Body of pancreas (tissue), 4 donors: ENCODE measurements at regions not wholly inside any gene's neighbourhood (a gene's known extent, or its start where the extent isn't known, plus 50 kb on each side); places are given as distances from the start of the nearest gene placed in this dataset.

ENCODE experiments used
- ATAC-seq: fragments of 150-250 bp; one replicate; pipeline ENCODE4 v1.9.1; 2016
- DNase-seq, 4 donors: peaks; one replicate each; pipeline ENCODE4 v3.0.0-alpha.2; 2019
- H3K27ac ChIP-seq, 4 donors: fragments of 200-600 bp; sonication (generic); 1 replicate in 3 of 4; 2 replicates in 1 of 4; pipeline versions ENCODE4 v1.5.1 to v1.6.1; 2016 to 2019; ENCODE audit warnings: mild to moderate bottlenecking in 1 of 4, mixed read lengths in 1 of 4, moderate library complexity in 1 of 4
- H3K27me3 ChIP-seq, 2 donors: fragments of 200-600 bp; sonication (generic); one replicate each; pipeline ENCODE4 v1.6.0; 2016; ENCODE audit warnings: mild to moderate bottlenecking in 1 of 2
- H3K36me3 ChIP-seq, 2 donors: fragments of 200-600 bp; sonication (generic); replicated peaks in 1 of 2; 2 replicates each; pipeline ENCODE4 v1.5.1; 2016; ENCODE audit warnings: low read depth in 2 of 2; ENCODE audit not compliant: insufficient read depth in 1 of 2
- H3K4me1 ChIP-seq: fragments of 200-600 bp; sonication (generic); one replicate; pipeline ENCODE4 v1.6.0; 2016
- H3K4me3 ChIP-seq, 2 donors: fragments of 200-600 bp; sonication (generic); 1 replicate in 1 of 2; 2 replicates in 1 of 2; pipeline ENCODE4 v1.5.1; 2016 to 2019
- H3K9me3 ChIP-seq, 3 donors: fragments of 200-600 bp; sonication (generic); 1 replicate in 2 of 3; 2 replicates in 1 of 3; pipeline ENCODE4 v1.5.1; 2016
- POLR2A ChIP-seq, 3 donors: fragments of 450-650 bp; IDR thresholded peaks; one replicate each; pipeline ENCODE4 v1.6.1; 2016; ENCODE audit warnings: antibody characterized with exemption in 3 of 3, mild to moderate bottlenecking in 2 of 3
- WGBS, 2 donors: methylation state at CpG; one replicate each; pipeline ENCODE4 v1.1.5; 2017; 5-methylcytosine and 5-hydroxymethylcytosine counted together
- intact Hi-C: fragments of 100-400 bp; cut with DNase I; formaldehyde crosslinking; loops from one replicate; pipeline ENCODE4 v1.15.1; 2023
- TF ChIP-seq, protein P1 (sequence below), 7 experiments: fragments of 450-650 bp in 4 of 7; fragments of 200-600 bp in 3 of 7; sonication (generic) in 3 of 7; IDR thresholded peaks; one replicate each; pipeline ENCODE4 v1.5.1; 2016 to 2019; ENCODE audit warnings: antibody characterized with exemption in 7 of 7

DNA sequence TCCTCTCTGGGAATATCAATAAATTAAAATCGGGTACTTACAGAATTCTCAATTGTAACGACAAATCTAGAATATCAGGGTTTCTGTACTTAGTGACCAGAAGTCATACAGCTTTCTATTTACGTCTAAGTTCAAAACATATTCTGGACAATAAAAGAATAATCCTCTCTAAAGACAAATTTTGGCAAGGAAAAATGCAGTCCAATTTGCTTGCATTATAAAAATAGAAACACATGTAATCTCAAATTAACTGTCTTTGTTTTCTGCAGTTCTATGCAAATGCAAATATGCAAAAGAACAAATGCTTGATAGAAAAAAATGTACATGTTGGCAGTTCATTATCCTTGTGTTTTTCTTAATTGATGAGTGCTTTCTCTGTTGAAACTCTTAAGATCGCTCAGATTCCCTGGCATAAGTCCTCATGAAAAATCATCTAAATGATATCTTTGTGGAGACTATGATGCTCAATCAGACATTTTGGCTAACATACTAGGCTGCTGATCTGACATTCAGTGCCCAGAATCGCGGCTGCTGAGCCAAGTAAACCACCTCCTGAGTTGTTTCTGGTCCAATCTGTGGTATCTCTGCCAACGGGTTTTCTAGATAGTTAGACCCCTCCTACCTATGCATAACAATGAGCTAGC lies 990.1 kb upstream of the C9orf72 start:
- TF ChIP-seq, protein P1, sequence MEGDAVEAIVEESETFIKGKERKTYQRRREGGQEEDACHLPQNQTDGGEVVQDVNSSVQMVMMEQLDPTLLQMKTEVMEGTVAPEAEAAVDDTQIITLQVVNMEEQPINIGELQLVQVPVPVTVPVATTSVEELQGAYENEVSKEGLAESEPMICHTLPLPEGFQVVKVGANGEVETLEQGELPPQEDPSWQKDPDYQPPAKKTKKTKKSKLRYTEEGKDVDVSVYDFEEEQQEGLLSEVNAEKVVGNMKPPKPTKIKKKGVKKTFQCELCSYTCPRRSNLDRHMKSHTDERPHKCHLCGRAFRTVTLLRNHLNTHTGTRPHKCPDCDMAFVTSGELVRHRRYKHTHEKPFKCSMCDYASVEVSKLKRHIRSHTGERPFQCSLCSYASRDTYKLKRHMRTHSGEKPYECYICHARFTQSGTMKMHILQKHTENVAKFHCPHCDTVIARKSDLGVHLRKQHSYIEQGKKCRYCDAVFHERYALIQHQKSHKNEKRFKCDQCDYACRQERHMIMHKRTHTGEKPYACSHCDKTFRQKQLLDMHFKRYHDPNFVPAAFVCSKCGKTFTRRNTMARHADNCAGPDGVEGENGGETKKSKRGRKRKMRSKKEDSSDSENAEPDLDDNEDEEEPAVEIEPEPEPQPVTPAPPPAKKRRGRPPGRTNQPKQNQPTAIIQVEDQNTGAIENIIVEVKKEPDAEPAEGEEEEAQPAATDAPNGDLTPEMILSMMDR (IDR thresholded peaks at IDR 0.05) = no peak
- TF ChIP-seq POLR2A (IDR thresholded peaks at IDR 0.05) = no peak

DNA sequence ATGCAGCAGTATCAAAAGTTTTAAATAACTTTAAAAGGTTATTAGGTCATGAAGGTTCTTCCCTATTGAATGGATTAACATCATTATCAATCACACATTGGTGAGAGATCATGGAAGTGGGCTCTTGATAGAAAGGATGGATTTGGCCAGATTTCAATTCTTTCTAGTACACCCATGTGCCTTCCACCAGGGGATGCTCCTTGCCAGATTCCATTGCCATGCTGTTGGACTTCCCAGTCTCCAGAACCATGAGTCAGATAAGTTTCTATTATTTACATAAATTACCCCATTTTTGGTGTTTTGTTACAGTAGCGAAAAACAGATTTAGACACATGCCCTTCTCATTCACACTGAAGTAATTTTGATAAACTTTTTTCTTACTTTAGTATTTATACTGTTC lies 1010.6 kb upstream of the C9orf72 start:
- Histone ChIP-seq H3K36me3 (no peaks in the 10 kb centered on the region), H3K9me3 (no peaks in the 10 kb centered on the region), H3K4me3 (no peak overlapping the region), H3K27ac (no peak overlapping the region), H3K27me3 (no peaks in the 10 kb centered on the region), H3K4me1 (no peaks in the 10 kb centered on the region)
- WGBS, 2 donors = 57 to 73% methylated on average over 1 of the region's 1 CpG
- no peak for DNase-seq
- intact Hi-C loops = no loop called here
- TF ChIP-seq, protein P1 (IDR thresholded peaks at IDR 0.05) = no peak
- TF ChIP-seq POLR2A (IDR thresholded peaks at IDR 0.05) = no peak
- no peak for ATAC-seq

More for the DNA sequence above, 990.1 kb upstream of the C9orf72 start:
- H3K9me3 ChIP-seq = no peaks in the 10 kb centered on the region
- no peak overlapping the region for H3K4me3 ChIP-seq
- ATAC-seq (no peak), DNase-seq (no peak)
- H3K27ac ChIP-seq = no peak overlapping the region
- no peaks in the 10 kb centered on the region for H3K36me3 ChIP-seq
- intact Hi-C loops = no loop called here
- no peaks in the 10 kb centered on the region for H3K27me3 ChIP-seq
- no peaks in the 10 kb centered on the region for H3K4me1 ChIP-seq
- WGBS, 2 donors = 51 to 62% methylated on average over 7 of the region's 7 CpGs

DNA sequence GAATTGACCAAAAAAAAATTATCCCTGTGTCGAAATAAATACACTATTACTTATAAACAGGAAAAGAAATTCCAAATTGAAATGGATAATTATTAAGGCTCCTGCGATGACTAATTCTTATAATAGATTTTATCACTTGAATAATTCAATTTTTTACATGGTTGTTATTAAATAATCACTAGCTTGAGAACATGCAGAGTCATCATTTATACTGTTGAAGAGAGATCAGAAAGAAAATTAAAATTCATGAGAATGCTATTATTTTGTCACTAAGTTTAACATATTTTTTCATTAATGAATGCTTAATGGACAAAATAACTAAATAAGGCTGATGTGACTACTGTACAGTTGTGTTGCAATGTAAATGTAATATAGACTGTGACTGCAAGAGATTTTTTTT lies 1011.3 kb upstream of the C9orf72 start:
- intact Hi-C loops = no loop called here
- TF ChIP-seq POLR2A (IDR thresholded peaks at IDR 0.05) = no peak
- TF ChIP-seq, protein P1 (IDR thresholded peaks at IDR 0.05) = no peak
- ATAC-seq = no peak
- H3K4me3 ChIP-seq = no peak overlapping the region
- no peaks in the 10 kb centered on the region for H3K9me3 ChIP-seq
- no peak for DNase-seq
- 40 to 52% methylated on average over 2 of the region's 2 CpGs for WGBS, 2 donors
- H3K27ac ChIP-seq = no peak overlapping the region
- no peaks in the 10 kb centered on the region for H3K4me1 ChIP-seq
- H3K27me3 ChIP-seq = no peaks in the 10 kb centered on the region
- H3K36me3 ChIP-seq = no peaks in the 10 kb centered on the region

DNA sequence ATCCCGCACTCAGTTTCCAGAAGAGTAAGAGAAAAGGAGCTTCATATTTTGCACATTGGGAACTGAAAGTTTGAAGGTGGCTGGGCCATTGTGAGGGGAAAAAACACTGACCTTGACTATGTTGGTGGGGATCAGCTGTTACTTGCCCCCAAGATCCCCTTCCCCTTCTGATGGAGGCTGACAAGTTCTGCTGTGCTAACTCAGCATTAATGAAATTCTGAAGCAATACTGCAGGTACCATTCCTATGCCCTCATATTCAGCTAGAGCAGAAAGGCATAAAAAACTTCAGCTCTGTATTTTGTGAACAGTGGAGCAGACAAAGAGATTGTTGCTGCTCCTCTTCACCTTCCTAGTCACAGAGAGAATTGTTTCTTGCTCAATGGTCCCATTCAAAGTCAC lies 1013.8 kb upstream of the C9orf72 start:
- DNase-seq = no peak
- WGBS, 2 donors = 61 to 81% methylated on average over 1 of the region's 1 CpG
- no peak overlapping the region for H3K27ac ChIP-seq
- H3K36me3 ChIP-seq = no peaks in the 10 kb centered on the region
- no peak for ATAC-seq
- H3K4me3 ChIP-seq = no peak overlapping the region
- no peaks in the 10 kb centered on the region for H3K27me3 ChIP-seq
- TF ChIP-seq, protein P1 (IDR thresholded peaks at IDR 0.05) = no peak
- no peak for TF ChIP-seq POLR2A (IDR thresholded peaks at IDR 0.05)
- no peaks in the 10 kb centered on the region for H3K4me1 ChIP-seq
- intact Hi-C loops = no loop called here
- no peaks in the 10 kb centered on the region for H3K9me3 ChIP-seq

DNA sequence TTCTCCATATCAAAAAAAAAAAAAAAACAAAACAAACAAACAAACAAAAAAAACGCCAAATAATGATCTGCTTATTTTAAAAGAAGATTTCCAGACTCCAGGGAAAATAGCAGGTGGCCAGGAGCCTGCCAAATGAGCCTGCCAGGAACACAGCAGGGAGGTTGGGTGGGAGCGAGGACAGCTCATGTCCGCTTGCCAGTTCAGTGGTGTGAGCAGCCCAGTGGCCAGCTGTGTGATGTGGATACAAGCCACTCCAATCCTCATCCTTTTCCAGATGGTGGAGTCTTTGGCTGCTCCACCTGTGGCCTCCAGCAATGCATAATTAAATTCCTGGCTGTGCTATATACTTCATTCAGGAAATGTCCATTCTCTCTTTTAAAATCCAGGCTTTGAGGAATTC lies 1025.1 kb upstream of the C9orf72 start:
- intact Hi-C loops = no loop called here
- H3K27ac ChIP-seq = no peak overlapping the region
- DNase-seq (peak in 2 of 4 donors; percentile 38 to 42), ATAC-seq (no peak)
- no peak for TF ChIP-seq POLR2A (IDR thresholded peaks at IDR 0.05)
- TF ChIP-seq, protein P1 (IDR thresholded peaks at IDR 0.05) = no peak
- no peaks in the 10 kb centered on the region for H3K36me3 ChIP-seq
- H3K4me1 ChIP-seq = no peaks in the 10 kb centered on the region
- H3K9me3 ChIP-seq = no peaks in the 10 kb centered on the region
- whole genome bisulfite sequencing, 2 donors = 39 to 41% methylated on average over 3 of the region's 3 CpGs
- no peaks in the 10 kb centered on the region for H3K27me3 ChIP-seq
- no peak overlapping the region for H3K4me3 ChIP-seq
